Activated CD4-positive, alpha-beta T cell treated with anti-CD3 and anti-CD28 coated beads, Interleukin-2, amount 50 U/mL, for 48 hours (primary cell): ENCODE measurements at regions not wholly inside any gene's neighbourhood (a gene's known extent, or its start where the extent isn't known, plus 50 kb on each side); places are given as distances from the start of the nearest gene placed in this dataset.
"Not testable (repeated sequence)": the region's sequence is repeated elsewhere in the genome, so short reads cannot be mapped to it uniquely, and the experiment has no call there.

Experiments used
- DNase-seq, 2 experiments: peaks; one replicate each; pipeline ENCODE4 v3.0.0-alpha.2; 2020

DNA sequence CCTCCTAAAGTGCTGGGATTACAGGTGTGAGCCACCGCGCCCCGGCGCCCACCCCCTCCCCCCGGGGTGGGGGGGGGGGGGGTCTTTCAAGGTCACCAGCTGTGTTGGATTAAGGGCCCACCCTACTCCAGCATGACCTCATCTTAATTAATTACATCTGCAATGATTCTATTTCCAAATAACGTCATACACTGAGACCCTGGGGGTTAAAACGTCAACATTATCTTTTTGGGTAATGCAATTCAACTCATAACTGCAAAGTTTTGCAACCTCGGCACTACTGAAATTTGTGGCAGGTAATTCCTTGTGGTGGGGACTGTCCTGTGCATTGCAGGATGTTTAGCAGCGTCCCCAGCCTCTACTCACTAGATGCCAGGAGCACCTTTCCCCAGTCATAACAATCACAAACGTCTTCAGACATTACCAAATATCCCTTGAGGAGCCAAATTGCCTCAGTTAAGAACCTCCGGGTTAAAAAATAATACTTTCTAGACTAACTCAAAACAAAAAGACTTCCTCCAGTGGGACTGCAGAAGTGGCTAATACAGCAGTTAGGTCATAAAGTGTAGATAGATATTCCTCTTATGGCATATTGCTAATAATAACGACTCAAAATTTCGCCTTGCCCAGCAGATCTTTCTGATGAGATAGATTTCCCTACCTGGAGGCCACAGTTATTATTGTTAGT, 233.0 kb upstream of the KAZN start:
- DNase-seq = no peak

DNA sequence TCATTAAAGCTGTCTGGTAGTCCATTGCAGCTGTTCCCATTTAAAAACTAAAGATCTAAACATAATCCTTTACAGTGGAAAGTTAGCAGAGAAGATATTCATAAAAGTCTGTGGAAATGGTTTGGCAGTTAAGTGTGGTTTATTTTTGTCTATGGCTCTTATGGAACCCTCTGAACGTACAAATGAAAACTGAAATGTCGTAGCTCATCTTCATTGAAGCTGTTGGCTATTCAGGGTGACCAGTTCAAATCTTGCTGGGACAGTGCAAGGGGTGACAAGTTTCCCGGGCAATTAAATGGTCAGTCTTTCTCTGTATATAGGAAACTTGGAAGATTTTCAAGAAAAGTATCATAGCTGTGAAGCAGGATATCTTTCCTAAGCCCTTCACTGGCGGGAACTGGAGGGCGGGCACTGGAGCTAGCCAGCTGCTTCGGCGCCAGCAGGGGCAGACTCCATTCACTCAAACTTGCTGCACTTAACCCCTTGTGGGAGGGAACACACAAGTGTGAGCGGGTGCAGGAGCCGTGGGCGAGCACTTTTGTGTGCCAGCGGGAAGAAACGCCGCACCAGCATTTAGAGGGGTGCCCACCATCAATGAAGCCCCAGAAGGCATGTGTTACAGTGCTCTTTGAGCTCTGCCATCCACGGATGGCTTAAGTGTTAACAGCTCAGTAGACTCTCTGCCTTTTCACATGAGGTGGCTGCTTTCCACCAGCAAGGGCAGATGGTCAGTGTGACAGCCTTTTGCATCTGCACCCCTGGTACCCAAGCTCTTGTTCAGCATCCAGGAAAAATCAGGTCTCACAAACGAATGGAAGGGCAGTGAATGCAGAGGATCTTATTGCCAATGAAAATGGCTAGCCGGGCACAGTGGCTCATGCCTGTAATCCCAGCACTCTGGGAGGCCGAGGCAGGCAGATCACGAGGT, 232.1 kb upstream of the KAZN start:
- DNase-seq = no peak

DNA sequence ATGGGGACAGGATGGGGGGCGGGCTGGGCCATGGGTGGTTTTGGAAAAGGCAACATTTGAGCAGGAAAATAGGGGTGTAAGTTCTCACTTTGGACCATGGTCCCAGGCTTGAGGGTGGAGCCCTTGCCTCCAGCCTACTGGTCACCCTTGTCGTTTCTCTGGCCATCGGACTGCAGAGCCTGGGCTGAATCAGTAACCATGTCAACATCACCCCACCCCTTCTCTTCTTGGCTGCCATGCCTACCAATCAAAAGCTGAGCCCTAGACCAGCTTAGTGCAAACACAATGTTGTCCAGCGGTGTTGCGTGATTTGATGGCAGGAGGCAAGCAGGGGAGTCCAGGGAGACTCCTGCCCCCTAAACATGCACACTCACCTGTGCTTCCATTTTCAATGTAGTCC, 231.0 kb upstream of the KAZN start:
- DNase-seq = no peak

DNA sequence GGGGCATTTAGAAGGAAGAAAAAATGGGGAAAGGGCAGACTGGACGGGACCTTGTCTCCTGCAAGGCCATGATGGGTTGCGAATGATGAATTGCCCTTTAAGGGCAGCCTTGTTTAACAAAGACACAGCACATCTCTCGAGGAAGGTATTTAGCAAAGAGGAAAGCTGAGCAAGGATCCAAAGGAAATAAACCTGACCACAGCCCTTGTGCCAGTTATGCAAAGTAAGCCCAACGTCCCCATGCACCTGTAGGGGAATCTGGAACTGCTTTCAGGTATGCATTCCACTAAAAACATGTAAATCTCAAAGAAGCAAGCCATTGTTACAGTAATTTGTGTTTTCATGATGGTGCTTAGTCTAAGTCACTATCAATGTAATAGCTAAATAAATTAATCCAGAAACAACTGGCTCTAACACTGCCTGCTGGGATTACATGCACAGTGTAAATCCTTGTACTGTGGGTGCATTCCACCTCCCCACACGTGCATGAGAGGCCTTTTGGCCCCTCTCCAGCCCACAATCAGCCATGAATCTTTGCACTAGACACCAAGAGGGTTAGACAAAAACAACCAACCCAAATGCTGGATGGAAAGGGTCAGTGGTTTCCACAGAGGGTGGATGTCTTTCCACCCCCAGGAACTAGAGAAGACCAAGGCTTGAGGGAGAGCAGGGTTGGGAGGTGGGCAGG, 228.8 kb upstream of the KAZN start:
- DNase-seq = no peak

DNA sequence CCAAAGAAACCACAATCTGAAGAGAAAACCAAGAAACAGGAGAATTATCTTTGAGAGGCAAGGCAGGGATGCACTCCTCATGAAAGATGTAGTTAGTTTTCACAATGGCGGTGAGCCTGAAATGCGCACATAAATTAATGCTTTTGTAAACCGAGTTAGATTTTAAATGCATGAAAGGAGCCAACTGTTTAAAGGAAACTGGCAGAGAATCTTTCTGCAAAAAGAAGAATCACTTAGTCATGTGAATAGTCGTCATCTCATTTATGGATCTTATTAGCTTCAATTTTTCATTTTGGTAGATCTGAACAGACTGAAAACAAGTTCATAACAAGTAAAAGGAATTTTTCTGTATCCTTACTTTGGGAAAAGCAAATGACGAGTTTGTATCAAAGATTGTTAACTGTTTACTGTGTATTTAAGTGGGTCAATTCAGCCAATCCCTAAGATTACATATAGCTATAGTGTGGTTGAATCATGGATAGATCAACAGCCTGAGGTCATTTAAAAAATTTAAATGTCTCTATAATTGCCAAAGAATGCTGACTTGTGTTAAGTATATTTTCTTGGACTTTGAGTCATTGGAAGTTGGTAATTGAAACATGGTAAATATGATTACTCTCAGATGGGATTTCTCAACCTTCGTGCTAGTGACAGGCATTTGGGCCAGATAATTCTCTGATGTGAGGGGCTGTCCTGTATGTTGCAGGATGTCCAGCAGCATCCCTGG, 226.6 kb upstream of the KAZN start:
- no peak for DNase-seq

DNA sequence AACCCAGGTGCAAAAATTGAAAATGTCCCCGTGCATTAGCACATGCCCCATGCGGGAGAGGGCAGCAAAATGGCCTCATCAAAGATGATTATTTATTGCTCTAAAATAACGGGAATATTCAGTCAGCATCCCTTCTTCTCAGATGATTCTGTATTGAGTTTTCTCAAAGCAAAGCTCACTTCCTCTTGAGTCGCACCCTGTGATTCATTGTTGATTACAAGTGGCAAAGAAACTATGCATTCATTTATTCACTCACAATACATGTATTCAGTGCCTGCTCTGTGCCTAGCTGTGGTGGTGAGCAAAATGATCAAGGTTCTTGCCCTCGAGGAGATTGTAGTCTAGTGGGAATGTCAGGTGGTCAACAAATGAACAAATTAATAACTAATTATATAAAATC, 226.0 kb upstream of the KAZN start:
- DNase-seq = no peak

DNA sequence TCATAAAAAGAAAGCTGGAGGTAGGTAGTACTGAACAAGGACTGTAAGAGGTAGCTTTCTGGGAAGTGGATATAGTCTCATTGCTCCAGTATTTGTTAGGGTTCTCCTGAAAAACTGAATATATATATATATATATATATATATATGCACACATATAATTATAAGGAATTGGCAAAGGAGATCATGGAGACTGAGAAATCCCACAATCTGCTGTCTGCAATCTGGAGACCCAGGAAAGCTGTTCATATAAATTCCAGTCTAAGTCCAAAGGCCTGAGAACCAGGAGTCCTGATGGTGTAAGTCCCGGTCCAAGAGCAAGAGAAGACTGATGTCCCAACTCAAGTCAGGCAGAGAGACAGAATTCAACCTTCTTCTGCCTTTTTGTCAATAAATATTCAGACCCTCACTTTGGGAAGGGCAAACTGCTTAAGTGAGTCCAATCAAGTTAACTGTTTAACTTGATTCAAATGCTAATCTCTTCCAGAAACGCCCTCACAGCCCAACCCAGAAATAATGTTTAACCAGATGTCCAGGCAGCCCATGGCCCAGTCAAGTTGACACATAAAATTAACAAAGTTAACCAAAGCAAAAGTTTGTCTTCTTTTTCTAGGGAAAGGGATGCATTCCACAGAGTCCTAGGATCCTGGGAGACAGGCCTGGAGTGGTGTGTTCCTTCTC, 225.3 kb upstream of the KAZN start:
- no peak for DNase-seq

DNA sequence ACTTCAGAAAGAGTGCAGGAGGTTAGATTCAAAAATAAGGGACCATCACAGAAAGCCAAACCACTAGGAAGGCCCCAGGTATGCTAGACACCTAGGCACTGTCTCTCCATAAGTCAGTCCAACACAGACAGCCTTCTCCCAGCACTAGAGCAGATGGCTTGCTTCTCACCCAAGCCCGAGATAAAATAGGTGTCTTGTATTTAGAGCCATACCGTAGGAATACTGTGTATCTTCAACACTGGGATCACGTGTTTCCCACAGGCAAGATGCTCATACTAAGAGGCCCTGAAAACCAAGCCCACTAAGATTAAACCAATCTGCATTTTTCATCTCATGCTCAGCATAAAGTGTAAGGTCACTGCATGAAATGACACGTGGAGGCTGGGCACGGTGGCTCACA, 223.3 kb upstream of the KAZN start:
- no peak for DNase-seq

DNA sequence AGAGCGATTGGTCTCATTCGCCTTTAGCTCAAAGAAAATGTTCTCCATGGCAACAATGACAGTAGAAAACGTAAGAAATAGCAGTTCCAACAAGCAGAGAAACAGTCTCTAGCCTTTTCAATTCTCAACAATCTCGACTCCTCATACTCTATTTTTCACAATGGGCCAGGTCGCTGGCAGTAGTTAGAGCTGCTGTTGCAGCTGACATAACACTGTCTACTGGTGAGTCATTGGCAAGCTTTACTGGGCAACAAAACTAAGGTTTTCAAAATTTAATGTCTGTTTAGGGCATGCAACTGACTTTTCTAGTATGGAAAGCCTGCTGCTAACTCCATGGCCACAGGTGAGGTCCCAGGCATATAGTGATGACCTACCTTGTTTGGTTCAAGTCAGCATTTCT, 221.1 kb upstream of the KAZN start:
- DNase-seq = no peak

DNA sequence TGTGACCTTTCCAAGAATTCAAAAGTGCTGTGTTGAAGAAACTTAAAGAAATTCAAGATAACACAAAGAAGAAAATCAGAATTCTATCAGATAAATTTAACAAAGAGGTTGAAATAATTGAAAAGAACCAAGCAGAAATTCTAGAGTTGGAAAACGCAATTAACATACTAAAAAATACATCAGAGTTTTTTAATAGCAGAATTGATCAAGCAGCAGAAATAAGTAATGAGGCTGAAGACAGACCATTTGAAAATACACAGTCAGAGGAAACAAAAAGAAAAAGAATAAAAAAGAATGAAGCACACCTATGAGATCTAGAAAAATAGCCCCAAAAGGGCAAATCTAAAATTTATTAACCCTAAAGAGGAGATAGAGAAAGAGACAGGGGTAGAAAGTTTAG, 218.1 kb upstream of the KAZN start:
- no peak for DNase-seq

DNA sequence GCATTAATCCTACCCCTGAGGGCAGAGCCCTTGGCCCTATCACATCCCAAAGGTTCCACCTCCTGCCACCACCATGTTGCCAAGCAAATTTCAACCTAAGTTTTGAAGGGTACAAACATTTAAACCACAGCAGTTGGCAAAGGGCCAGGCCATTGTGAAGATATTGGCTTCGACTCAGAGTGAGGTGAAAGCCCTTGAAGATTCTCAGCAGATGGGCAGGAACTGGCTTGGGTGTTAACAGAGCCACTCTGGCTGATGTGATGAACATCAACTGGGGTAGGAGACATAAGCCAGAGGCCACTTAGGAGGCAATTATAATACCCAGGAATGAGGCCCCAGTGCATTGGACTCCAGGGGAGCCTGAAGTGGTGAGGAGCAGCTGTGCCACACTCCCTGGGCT, 207.7 kb upstream of the KAZN start:
- DNase-seq = no peak

DNA sequence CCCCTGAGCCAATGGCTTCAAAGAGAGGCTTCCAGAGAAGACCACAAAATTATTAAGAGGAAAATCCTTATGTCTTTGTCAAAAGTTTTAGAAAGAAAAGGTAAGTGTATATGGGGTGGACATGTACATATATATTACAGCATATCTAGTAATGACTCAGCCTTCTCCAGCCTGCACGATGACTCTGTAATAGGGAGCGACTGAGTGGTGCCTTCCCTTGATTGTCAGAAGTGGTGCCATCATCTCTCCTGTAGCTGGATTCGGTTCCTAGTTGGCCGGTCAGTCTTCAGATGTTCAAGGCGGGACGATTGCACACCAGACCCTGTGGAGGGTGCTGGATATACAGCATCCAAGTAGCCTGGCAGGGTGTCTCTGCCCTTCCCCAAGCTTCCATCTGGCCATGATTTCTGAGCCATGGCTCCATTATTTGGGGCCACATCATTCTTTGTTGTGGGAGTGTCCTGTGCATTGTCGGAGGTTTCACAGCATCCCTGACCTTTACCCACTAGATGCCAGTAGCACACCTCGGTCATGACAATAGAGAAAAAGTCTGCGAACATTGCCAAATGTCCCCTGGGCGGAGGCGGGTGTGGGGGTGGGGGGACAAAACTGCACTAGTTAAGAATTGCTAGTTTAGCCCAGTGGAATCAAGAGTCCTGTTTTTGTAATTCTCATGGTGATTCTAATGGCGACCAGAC, 206.2 kb upstream of the KAZN start:
- DNase-seq = no peak

DNA sequence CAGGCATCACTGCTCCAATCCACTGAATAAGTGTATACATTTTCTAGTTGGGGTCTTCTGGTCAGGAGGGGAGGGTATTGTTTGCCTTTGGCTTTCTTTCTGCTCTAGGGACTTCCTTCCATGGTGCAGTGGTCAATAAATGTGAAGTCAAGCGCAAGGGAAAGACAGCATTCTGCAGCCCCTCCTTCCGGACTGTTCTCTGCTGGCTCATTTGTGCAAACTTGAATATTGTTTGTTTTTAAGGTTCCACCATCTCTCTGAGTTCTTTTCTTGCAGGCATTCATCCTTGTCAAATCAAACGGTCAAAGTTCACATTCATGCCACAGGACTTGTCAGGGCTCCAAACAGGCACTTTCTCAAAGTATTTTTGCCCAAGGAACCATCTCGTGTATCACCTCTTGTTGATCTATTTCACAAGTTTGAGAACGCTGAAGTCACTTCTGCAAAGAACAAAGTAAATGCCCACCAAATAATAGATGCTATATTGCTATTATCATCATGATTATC, 205.6 kb upstream of the KAZN start:
- DNase-seq = no peak

DNA sequence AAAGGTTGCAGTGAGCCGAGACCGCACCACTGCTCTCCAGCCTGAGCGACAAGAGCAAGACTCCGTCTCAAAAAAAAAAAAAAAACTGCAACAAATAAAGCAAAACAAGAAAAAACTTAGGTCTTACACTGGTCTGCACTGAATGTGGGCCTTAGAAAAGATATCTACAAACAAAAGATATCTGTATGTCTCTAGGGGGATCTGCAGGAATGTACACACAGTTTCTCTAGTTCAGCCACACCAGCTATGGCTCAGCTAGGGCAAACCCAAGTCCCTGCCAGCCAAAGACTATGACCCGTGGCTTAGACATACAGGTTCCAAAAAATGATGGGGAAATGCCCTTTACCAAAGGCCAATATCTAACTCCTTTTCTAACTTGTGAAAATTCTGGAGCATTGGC, 202.4 kb upstream of the KAZN start:
- no peak for DNase-seq

DNA sequence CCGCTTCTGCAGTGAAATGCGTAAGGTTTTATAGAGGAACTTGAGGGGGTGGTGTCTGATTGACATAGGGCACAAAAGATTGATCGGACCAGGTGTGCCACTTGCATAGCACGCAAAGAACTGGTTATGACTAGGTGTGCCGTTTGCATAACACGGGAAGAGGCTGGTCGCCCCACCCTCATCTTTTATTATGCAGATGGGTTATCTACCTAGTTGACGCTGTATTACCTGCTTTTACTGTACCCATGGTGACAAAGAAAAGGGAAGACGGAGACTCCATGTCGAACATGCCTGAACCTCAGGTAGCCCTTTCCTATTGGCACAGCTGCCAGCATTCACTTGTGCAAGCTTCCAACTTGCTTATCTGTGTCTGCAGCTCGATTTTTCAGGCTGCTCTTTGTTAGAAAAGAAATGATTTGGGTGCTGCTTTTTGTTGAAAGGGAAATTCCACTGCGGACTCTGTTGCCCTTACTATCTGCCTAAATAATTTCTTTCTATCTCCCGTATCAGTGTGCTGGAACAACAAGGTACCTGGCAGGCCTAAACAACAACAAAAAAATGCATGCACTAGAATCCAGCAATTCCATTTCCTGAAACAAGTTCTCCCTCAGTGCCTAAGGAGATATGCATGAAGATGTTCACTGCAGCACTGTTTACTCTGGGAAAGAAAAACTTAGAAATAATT, 194.4 kb upstream of the KAZN start:
- DNase-seq = no peak

DNA sequence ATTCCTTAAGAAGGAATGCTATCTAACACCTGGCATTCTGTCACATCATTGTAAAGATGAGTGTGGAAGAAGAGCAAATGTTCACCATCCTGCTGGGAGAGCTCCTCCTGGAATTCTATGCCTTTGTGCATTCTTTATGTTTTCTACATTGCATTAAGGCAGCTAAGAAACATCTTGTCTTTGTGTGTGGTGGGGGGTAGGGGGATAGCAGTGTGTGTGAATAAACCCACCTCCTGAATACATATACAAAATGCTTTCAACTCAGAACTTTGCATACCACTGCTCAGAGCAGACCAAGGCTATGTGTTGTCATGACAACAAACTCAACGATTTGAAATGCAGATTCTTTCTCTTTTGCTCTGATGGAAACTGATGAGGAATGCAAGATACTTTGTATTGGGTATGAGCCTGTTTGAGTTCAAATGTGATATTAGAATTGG, 193.6 kb upstream of the KAZN start:
- DNase-seq = no peak

DNA sequence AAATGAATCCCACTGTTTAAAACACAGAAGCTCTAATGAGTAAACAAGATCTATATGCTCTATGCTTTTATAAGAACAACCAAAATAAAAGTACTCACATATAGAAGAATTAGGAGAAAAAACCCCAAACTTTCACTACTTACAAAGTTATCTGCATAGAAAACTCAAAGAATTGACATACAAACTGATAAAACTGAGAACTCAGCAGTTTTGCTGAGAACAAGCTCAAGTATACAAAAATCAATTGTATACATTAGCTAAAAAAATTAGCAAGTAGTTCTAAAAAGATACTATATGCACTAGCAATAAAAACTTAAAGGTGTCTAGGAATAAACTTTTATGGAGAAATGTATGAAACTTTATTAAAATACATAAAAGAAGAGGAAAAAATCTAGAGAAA, 186.2 kb upstream of the KAZN start:
- DNase-seq = no peak

DNA sequence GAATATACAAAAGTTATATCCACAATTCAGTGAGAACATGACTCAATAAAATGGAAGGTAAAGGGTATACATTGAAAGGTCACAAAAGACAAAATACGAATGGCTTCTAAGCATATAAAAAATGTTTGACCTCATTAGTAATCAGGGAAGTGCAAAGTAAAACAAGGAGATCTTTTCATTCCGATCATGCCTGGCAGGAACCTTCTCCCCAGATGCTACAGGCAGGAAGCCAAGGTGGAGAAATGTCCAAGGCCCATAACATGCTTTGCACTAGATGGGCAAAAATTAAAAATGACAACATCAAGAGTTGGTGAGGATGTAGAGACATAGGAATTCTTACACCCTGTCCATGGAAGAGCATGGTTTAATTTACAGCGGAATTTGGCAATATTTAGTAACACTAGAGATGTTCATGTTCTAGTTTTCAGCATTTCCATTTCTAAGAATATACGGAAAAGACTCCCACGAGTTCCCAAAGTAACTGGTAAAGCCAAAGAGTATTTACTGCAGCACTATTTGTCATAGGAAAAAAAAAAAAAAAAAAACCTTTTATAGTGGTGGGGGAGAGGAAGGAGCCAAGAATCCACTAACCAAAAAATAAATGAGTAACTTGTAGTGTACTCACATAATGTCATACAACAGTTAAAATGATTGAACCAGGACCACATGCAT, 184.5 kb upstream of the KAZN start:
- DNase-seq = no peak

DNA sequence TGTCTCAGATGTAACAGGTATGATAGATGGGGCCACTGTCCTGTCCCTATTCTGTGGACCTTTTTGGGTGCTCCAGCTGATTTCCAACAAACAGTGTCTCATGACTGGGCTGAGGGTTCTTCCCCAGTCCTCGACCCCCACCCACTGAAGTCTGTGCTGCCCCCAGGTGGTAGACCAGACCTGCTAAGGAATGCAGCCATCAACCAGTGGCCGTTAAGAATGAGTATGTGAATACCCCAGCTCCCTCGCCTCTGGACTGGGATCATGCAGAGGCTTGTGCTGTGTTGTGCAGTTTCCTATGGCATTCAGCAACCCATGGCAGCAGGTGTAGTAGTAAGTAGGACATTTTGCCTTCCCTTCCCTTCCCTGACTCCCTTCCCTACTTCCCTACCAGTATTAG, 183.1 kb upstream of the KAZN start:
- DNase-seq = peak; percentile 3 to 5

DNA sequence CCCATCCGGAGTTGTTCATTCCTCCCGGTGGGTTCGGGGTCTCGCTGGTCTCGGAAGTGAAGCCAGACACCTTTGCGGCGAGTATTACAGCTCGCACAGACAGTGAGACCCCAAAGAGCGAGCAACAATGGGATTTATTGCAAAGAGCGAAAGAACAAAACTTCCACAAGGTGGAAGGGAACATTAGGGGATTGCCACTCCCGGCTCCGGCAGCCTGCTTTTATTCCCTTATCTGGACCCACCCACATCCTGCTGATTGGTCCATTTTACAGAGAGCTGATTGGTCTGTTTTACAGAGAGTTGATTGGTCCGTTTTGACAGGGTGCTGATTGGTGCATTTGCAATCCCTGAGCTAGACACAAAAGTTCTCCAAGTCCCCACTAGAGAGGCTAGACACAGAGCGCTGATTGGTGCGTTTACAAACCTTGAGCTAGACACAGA, 178.7 kb upstream of the KAZN start:
- not testable (repeated sequence) for DNase-seq
